BE2C (cell line): ENCODE measurements at regions not wholly inside any gene's neighbourhood (a gene's known extent, or its start where the extent isn't known, plus 50 kb on each side); places are given as distances from the start of the nearest gene placed in this dataset.

Experiments
- DNase-seq: peaks from one replicate; pipeline ENCODE4 v3.0.0-alpha.2; 2020
- H3K27me3 ChIP-seq: fragments of 250-450 bp; sonication (Bioruptor Pico); 2 replicates; pipeline ENCODE4 v1.5.1; 2020; ENCODE audit warnings: mild to moderate bottlenecking
- H3K36me3 ChIP-seq: fragments of 250-450 bp; sonication (Bioruptor Pico); 2 replicates; pipeline ENCODE4 v1.5.1; 2020; ENCODE audit warnings: mild to moderate bottlenecking
- H3K4me1 ChIP-seq: fragments of 250-450 bp; sonication (Bioruptor Pico); 2 replicates; pipeline ENCODE4 v1.5.1; 2020
- H3K4me3 ChIP-seq: 2 replicates; pipeline ENCODE4 v1.5.1; 2011; ENCODE audit warnings: low read depth, low read length
- H3K9me3 ChIP-seq: fragments of 250-450 bp; sonication (Bioruptor Pico); 2 replicates; pipeline ENCODE4 v1.5.1; 2020
- CTCF ChIP-seq: IDR thresholded peaks from 2 replicates; pipeline ENCODE4 v1.5.1; 2012; ENCODE audit warnings: mild to moderate bottlenecking, low read depth, low read length

- Histone ChIP-seq H3K4me3 (no peak overlapping the region), H3K36me3 (no peaks in the 10 kb centered on the region), H3K4me1 (no peaks in the 10 kb centered on the region), H3K27me3 (no peaks in the 10 kb centered on the region), H3K9me3 (no peaks in the 10 kb centered on the region)
- no peak for DNase-seq
- TF ChIP-seq CTCF, result no peak
Observed at GRCh38 chr1:103309786-103310185, 201.5 kb upstream of the COL11A1 start.

GRCh38 chr1:103307751-103308150 is 199.4 kb upstream of the COL11A1 start:
- DNase-seq, result no peak
- no peak for TF ChIP-seq CTCF
- no peaks in the 10 kb centered on the region for H3K4me1 ChIP-seq
- H3K27me3 ChIP-seq, result no peaks in the 10 kb centered on the region
- H3K36me3 ChIP-seq, result no peaks in the 10 kb centered on the region
- no peak overlapping the region for H3K4me3 ChIP-seq
- no peaks in the 10 kb centered on the region for H3K9me3 ChIP-seq

- no peaks in the 10 kb centered on the region for H3K27me3 ChIP-seq
Observed at GRCh38 chr1:103283841-103284669, 175.7 kb upstream of the COL11A1 start.

GRCh38 chr1:103283371-103283770 is 175.0 kb upstream of the COL11A1 start:
- no peaks in the 10 kb centered on the region for H3K36me3 ChIP-seq
- H3K4me1 ChIP-seq, result no peaks in the 10 kb centered on the region
- no peaks in the 10 kb centered on the region for H3K9me3 ChIP-seq
- no peaks in the 10 kb centered on the region for H3K27me3 ChIP-seq
- no peak for TF ChIP-seq CTCF
- no peak for DNase-seq
- H3K4me3 ChIP-seq, result no peak overlapping the region

More at GRCh38 chr1:103283841-103284669, 175.7 kb upstream of the COL11A1 start:
- no peaks in the 10 kb centered on the region for H3K9me3 ChIP-seq
- DNase-seq, result no peak
- no peak overlapping the region for H3K4me3 ChIP-seq
- H3K4me1 ChIP-seq, result no peaks in the 10 kb centered on the region
- no peak for TF ChIP-seq CTCF
- H3K36me3 ChIP-seq, result no peaks in the 10 kb centered on the region

DNA sequence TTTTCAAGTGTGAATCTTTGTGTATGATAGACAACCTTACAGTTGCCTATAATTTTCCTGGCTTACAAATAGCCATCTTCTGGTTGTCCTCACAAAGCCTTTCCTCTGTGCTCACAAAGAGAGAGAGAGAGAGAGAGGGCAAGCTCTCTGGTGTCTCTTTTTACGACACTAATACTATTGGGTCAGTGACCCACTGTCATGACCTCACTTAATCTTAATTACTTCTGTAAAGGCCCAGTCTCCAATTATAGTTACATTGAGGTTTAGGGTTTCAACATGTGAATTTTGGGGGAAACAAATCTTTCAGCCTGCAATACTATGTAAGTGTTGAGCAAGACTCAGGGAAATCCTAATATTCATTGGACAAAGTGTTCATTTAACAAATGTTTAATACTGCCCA is 167.4 kb upstream of the COL11A1 start:
- DNase-seq, result no peak
- Histone ChIP-seq H3K4me3 (no peak overlapping the region), H3K27me3 (no peaks in the 10 kb centered on the region), H3K9me3 (no peaks in the 10 kb centered on the region), H3K36me3 (no peaks in the 10 kb centered on the region), H3K4me1 (no peaks in the 10 kb centered on the region)
- no peak for TF ChIP-seq CTCF

GRCh38 chr1:103274886-103275285 is 166.6 kb upstream of the COL11A1 start:
- TF ChIP-seq CTCF, result no peak
- Histone ChIP-seq H3K4me1 (no peaks in the 10 kb centered on the region), H3K9me3 (no peaks in the 10 kb centered on the region), H3K36me3 (no peaks in the 10 kb centered on the region), H3K27me3 (no peaks in the 10 kb centered on the region), H3K4me3 (no peak overlapping the region)
- no peak for DNase-seq
